Calu3 (cell line): ENCODE measurements at regions not wholly inside any gene's neighbourhood (a gene's known extent, or its start where the extent isn't known, plus 50 kb on each side); places are given as distances from the start of the nearest gene placed in this dataset.

ENCODE experiments used
- BruUV-seq: library from RNA; stranded (reverse); fragments of 400-500 nt; replicated peaks from 2 replicates; lab custom pipeline; 2021; lab: Mats Ljungman, UMichigan
- CTCF ChIA-PET: fragments of 300-600 bp; sonication (Branson Sonifier 250); formaldehyde crosslinking; loops from one replicate; lab custom pipeline; 2022; ENCODE audit warnings: antibody characterized with exemption; lab: Charles Lee
- DNase-seq: peaks from one replicate; pipeline ENCODE4 v3.0.0; 2022
- H3K27ac Mint-ChIP-seq: one replicate; pipeline ENCODE4 v1.8.0; 2022; ENCODE audit warnings: mixed read lengths; ENCODE audit not compliant: unreplicated experiment
- H3K27me3 Mint-ChIP-seq: one replicate; pipeline ENCODE4 v1.8.0; 2022; ENCODE audit warnings: mixed read lengths; ENCODE audit not compliant: unreplicated experiment
- H3K36me3 Mint-ChIP-seq: one replicate; pipeline ENCODE4 v1.8.0; 2022; ENCODE audit warnings: mild to moderate bottlenecking, moderate library complexity, mixed read lengths; ENCODE audit not compliant: insufficient read depth, unreplicated experiment
- H3K4me1 Mint-ChIP-seq: one replicate; pipeline ENCODE4 v1.8.0; 2022; ENCODE audit warnings: mild to moderate bottlenecking, low read depth, mixed read lengths; ENCODE audit not compliant: unreplicated experiment
- H3K4me3 Mint-ChIP-seq: one replicate; pipeline ENCODE4 v1.8.0; 2022; ENCODE audit warnings: mild to moderate bottlenecking, low read depth, moderate library complexity, mixed read lengths; ENCODE audit not compliant: unreplicated experiment
- H3K9me3 Mint-ChIP-seq: one replicate; pipeline ENCODE4 v1.8.0; 2022; ENCODE audit warnings: low read depth, mixed read lengths; ENCODE audit not compliant: unreplicated experiment
- intact Hi-C: fragments of 100-400 bp; cut with micrococcal nuclease; formaldehyde crosslinking; loops from one replicate; pipeline ENCODE4 v1.10.0; 2022; ENCODE audit not compliant: unreplicated experiment
- TF ChIP-seq, protein P1 (sequence below): fragments of 200-600 bp; IDR thresholded peaks from one replicate; pipeline ENCODE4 v1.8.0; 2022; ENCODE audit warnings: antibody characterized with exemption; ENCODE audit not compliant: unreplicated experiment

DNA sequence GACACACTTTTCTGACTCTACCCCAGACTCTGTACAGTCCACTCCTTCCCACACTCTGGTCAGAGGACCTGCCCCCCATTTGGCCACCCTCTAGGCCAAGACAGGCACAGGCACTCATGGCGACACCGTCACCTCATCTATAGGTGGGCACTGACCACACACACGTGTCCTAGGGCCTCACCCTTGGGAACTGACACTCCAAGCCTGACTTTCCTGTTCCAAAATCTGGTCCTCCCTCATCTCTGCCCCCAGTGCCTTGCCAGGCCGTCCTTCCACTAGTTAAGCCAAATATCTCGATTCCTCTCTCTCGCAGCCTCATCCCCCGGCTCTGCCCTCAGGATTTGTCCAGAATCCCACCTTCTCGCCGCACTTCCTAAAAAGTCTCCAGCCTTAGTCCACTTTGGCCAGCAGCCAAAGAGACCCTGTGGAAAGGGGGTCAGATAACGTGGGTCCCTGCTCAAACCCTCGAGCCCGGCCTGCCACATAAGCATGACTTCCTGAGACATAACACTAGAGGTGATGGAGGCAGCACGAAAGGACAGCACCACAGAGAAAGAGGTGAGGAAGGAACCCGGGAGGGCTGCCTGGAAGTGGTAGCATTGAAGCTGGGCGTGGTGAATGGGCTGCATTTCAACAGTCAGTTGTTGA, 105.8 kb upstream of the OTOS start:
- no peak overlapping the region for H3K4me3 Mint-ChIP-seq
- no peak for DNase-seq
- BruUV-seq: no TSS peak
- intact Hi-C loops: no loop called here
- TF ChIP-seq, protein P1, sequence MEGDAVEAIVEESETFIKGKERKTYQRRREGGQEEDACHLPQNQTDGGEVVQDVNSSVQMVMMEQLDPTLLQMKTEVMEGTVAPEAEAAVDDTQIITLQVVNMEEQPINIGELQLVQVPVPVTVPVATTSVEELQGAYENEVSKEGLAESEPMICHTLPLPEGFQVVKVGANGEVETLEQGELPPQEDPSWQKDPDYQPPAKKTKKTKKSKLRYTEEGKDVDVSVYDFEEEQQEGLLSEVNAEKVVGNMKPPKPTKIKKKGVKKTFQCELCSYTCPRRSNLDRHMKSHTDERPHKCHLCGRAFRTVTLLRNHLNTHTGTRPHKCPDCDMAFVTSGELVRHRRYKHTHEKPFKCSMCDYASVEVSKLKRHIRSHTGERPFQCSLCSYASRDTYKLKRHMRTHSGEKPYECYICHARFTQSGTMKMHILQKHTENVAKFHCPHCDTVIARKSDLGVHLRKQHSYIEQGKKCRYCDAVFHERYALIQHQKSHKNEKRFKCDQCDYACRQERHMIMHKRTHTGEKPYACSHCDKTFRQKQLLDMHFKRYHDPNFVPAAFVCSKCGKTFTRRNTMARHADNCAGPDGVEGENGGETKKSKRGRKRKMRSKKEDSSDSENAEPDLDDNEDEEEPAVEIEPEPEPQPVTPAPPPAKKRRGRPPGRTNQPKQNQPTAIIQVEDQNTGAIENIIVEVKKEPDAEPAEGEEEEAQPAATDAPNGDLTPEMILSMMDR: no peak
- H3K9me3 Mint-ChIP-seq: no peaks in the 10 kb centered on the region
- peaks cover 7% of the 10 kb centered on the region for H3K27me3 Mint-ChIP-seq
- CTCF ChIA-PET: no interaction called here
- peaks cover 7% of the 10 kb centered on the region for H3K4me1 Mint-ChIP-seq
- peak overlapping the region; percentile 5 for H3K27ac Mint-ChIP-seq
- H3K36me3 Mint-ChIP-seq: peaks cover 5% of the 10 kb centered on the region

DNA sequence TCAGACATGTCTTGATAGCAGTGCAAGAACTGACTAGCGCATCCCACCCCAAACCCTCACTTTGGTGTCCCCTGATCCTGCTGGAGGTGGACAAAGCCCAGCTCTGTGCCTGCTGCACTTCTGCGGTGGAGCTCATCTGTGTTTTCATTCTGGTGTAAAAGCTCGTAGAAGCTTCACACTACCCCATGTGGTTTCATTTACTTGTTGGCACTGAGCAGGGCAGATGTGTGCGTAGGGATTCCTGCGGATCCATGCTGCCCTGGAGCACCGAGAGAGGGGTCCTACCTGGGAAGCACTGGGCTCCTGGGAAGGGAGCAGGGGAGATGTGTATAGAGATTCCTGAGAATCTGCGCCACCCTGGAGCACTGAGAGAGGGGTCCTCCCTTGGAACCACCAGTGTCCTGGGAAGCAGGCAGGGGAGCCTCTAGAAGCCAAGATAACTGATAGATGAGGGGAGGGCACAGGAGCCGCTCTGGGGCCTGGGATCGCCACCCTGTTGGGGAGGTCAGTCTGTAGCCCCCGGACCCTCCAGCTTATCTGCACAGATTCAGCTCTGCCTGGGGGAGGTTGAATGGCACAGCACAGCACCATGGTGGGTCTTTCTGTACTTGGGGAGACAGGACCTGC, 106.9 kb upstream of the OTOS start:
- Mint-ChIP-seq H3K4me1 (peaks cover 7% of the 10 kb centered on the region), H3K27ac (no peak overlapping the region), H3K27me3 (peaks cover 7% of the 10 kb centered on the region), H3K36me3 (peaks cover 5% of the 10 kb centered on the region), H3K4me3 (no peak overlapping the region), H3K9me3 (no peaks in the 10 kb centered on the region)
- intact Hi-C loops: no loop called here
- TF ChIP-seq, protein P1: no peak
- BruUV-seq: no TSS peak
- DNase-seq: no peak
- CTCF ChIA-PET: no interaction called here

GRCh38 chr2:240247868-240248720, 107.6 kb upstream of the OTOS start:
- peaks cover 7% of the 10 kb centered on the region for H3K4me1 Mint-ChIP-seq
- H3K9me3 Mint-ChIP-seq: no peaks in the 10 kb centered on the region
- peaks cover 7% of the 10 kb centered on the region for H3K27me3 Mint-ChIP-seq
- intact Hi-C loops: no loop called here
- H3K4me3 Mint-ChIP-seq: no peak overlapping the region
- TF ChIP-seq, protein P1: no peak
- BruUV-seq: no TSS peak
- H3K36me3 Mint-ChIP-seq: peaks cover 5% of the 10 kb centered on the region
- H3K27ac Mint-ChIP-seq: no peak overlapping the region
- no peak for DNase-seq
- CTCF ChIA-PET: no interaction called here

DNA sequence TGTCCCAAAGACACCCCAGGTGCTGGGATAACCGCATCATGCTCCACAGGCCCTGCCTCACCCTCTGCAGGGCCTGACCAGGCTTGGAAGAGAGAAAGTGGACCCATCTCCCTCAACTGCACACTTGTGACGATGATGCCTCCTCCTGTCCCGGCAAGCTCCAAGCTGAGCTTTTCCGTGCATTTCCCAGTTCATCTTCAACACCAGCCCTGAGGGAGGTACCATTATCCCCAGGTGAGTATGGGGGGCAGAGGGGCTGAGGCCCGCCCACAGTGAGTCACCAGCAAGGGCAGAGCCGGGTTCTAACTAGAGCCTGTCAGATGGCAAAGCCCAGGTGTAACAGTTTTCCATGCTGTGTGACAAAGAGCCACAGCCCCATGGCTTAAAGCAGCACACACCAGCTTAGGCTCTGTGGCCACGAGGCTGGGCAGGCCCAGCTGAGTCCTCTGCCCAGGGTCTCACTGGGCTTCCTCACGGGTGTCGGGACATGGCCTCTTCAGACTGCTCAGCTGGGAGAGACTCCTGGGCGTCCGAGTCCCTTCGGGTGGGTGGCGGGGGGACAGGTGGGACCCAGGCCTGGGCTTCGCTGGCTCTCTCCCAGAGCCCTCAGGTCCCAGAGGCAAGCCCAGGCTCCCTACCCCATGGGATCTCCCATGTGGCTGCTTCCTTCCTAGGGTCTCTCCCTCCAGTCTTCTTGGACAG, 108.4 kb upstream of the OTOS start:
- CTCF ChIA-PET: no interaction called here
- no TSS peak for BruUV-seq

More for the DNA sequence above, 108.4 kb upstream of the OTOS start:
- no peak for DNase-seq
- no peak overlapping the region for H3K4me3 Mint-ChIP-seq
- H3K9me3 Mint-ChIP-seq: no peaks in the 10 kb centered on the region
- intact Hi-C loops: no loop called here
- H3K36me3 Mint-ChIP-seq: peaks cover 5% of the 10 kb centered on the region
- no peak overlapping the region for H3K27ac Mint-ChIP-seq
- H3K4me1 Mint-ChIP-seq: peaks cover 7% of the 10 kb centered on the region
- peaks cover 7% of the 10 kb centered on the region for H3K27me3 Mint-ChIP-seq
- TF ChIP-seq, protein P1: no peak
